K562 (cell line): ENCODE measurements at regions not wholly inside any gene's neighbourhood (a gene's known extent, or its start where the extent isn't known, plus 50 kb on each side); places are given as distances from the start of the nearest gene placed in this dataset.

ENCODE experiments used
- CTCF ChIP-seq, 3 experiments: IDR thresholded peaks in 2 of 3; conservative IDR thresholded peaks in 1 of 3; 2 replicates each; pipeline ENCODE4 v1.5.1; 2011 to 2012; ENCODE audit warnings: low read length in 3 of 3, mild to moderate bottlenecking in 3 of 3, control low read depth in 2 of 3, improper control_type of control experiment in 1 of 3, inconsistent platforms in 1 of 3, low read depth in 1 of 3, mixed read lengths in 1 of 3, moderate library complexity in 1 of 3; ENCODE audit not compliant: insufficient read depth in 2 of 3
- GABPB2 ChIP-seq: fragments of 250-450 bp; sonication (Bioruptor Pico); conservative IDR thresholded peaks from 2 replicates; pipeline ENCODE4 v1.5.1; 2021; ENCODE audit warnings: mild to moderate bottlenecking
- POLR2AphosphoS2 ChIP-seq: IDR thresholded peaks from 2 replicates; pipeline ENCODE4 v1.6.1; 2012; ENCODE audit warnings: low read length, improper control_type of control experiment
- SMAD3 ChIP-seq: fragments of 450-650 bp; formaldehyde crosslinking; conservative IDR thresholded peaks from 2 replicates; pipeline ENCODE4 v1.4.0; 2020; ENCODE audit warnings: mild to moderate bottlenecking
- XRCC3 ChIP-seq: fragments of 450-650 bp; IDR thresholded peaks from 2 replicates; pipeline ENCODE4 v1.6.1; 2017; ENCODE audit warnings: mild to moderate bottlenecking, moderate library complexity
- ZNF318 ChIP-seq, 2 experiments: fragments of 450-650 bp; IDR thresholded peaks; 2 replicates each; pipeline ENCODE4 v1.6.1; 2016; ENCODE audit warnings: mild to moderate bottlenecking in 2 of 2, borderline replicate concordance in 1 of 2, low read depth in 1 of 2, moderate library complexity in 1 of 2
- ZNF507 ChIP-seq: conservative IDR thresholded peaks from 2 replicates; pipeline ENCODE4 v1.6.1; 2017; ENCODE audit warnings: missing genetic modification characterization, missing compliant biosample characterization

- no peak for TF ChIP-seq SMAD3 (CRISPR knock-in tag)
- no peak for TF ChIP-seq ZNF507 (tag)
- TF ChIP-seq XRCC3, result no peak
- no peak for TF ChIP-seq POLR2AphosphoS2
- peak; percentile 50 to 68 (median 59) for TF ChIP-seq CTCF (IDR thresholded peaks at IDR 0.05 in 2 of 3, conservative IDR thresholded peaks at IDR 0.05 in 1 of 3; ENCODE audit: insufficient read depth in 2 of 3, low read depth in 1 of 3, low read length in 3 of 3)
- no peak for TF ChIP-seq GABPB2
- TF ChIP-seq ZNF318 (IDR thresholded peaks at IDR 0.05; ENCODE audit: borderline replicate concordance in 1 of 2, low read depth in 1 of 2), result no peak
- TF ChIP-seq, all 486 proteins: peak for 4
These were observed 198.4 kb downstream of the NDFIP2 start (continued) for GRCh38 chr13:79679334-79679733.
